Activated B cell treated with CpG ODN at 0.5 μM for 24 hours (primary cell): ENCODE measurements at regions not wholly inside any gene's neighbourhood (a gene's known extent, or its start where the extent isn't known, plus 50 kb on each side); places are given as distances from the start of the nearest gene placed in this dataset.

Experiments used
- ATAC-seq: fragments of 200-7000 bp; cut with Tn5 transposase; one replicate; pipeline ENCODE4 v1.10.0; 2021; ENCODE audit warnings: low read depth, mild to moderate bottlenecking, moderate library complexity
- CTCF ChIA-PET: fragments of 350-600 bp; sonication (Branson Sonifier 250); formaldehyde crosslinking; loops from one replicate; lab custom pipeline; 2021; ENCODE audit warnings: antibody characterized with exemption; lab: Charles Lee
- POLR2A ChIA-PET: fragments of 350-600 bp; sonication (Branson Sonifier 250); formaldehyde crosslinking; loops from one replicate; lab custom pipeline; 2021; ENCODE audit warnings: antibody characterized with exemption; lab: Charles Lee
- DNase-seq: peaks from one replicate; pipeline ENCODE4 v3.0.0; 2022
- H3K27ac Mint-ChIP-seq: one replicate; pipeline ENCODE4 v1.8.0; 2020; ENCODE audit warnings: mixed read lengths
- H3K27me3 Mint-ChIP-seq: one replicate; pipeline ENCODE4 v1.8.0; 2021; ENCODE audit warnings: mixed read lengths
- H3K36me3 Mint-ChIP-seq: one replicate; pipeline ENCODE4 v1.8.0; 2021; ENCODE audit warnings: low read depth, mixed read lengths
- H3K4me1 Mint-ChIP-seq: one replicate; pipeline ENCODE4 v1.8.0; 2021; ENCODE audit warnings: mixed read lengths
- H3K4me3 Mint-ChIP-seq: one replicate; pipeline ENCODE4 v1.8.0; 2020; ENCODE audit warnings: mild to moderate bottlenecking, mixed read lengths
- H3K9me3 Mint-ChIP-seq: one replicate; pipeline ENCODE4 v1.8.0; 2020; ENCODE audit warnings: mixed read lengths
- CTCF ChIP-seq: fragments of 200-600 bp; IDR thresholded peaks from one replicate; pipeline ENCODE4 v1.8.0; 2022; ENCODE audit warnings: antibody characterized with exemption, mild to moderate bottlenecking
- intact Hi-C: fragments of 100-400 bp; cut with micrococcal nuclease; formaldehyde crosslinking; loops from one replicate; pipeline ENCODE4 v1.15.1; 2024

GRCh38 chr1:182193908-182194550 lies 132.5 kb upstream of the ZNF648 start:
- Mint-ChIP-seq H3K4me3 (no peak overlapping the region), H3K27me3 (peaks cover 13% of the 10 kb centered on the region), H3K4me1 (no peaks in the 10 kb centered on the region), H3K36me3 (no peaks in the 10 kb centered on the region), H3K27ac (no peak overlapping the region), H3K9me3 (no peaks in the 10 kb centered on the region)
- ATAC-seq (no peak), DNase-seq (no peak)
- ChIA-PET CTCF (interaction anchor here (0.6 kb wide), 1 partner anchor 259 kb away, joined by 7 read pairs; no protein-coding TSS in a partner anchor), POLR2A (no interaction called here)
- intact Hi-C loops, result no loop called here
- TF ChIP-seq CTCF, result no peak

GRCh38 chr1:182192966-182193365 lies 131.5 kb upstream of the ZNF648 start:
- ChIA-PET POLR2A (no interaction called here), CTCF (no interaction called here)
- intact Hi-C loops, result no loop called here

GRCh38 chr1:182192215-182192614 lies 130.7 kb upstream of the ZNF648 start:
- peaks cover 13% of the 10 kb centered on the region for H3K27me3 Mint-ChIP-seq
- H3K4me1 Mint-ChIP-seq, result no peaks in the 10 kb centered on the region
- H3K4me3 Mint-ChIP-seq, result no peak overlapping the region
- no peak for DNase-seq
- H3K36me3 Mint-ChIP-seq, result no peaks in the 10 kb centered on the region
- TF ChIP-seq CTCF, result no peak
- ATAC-seq, result no peak
- POLR2A ChIA-PET, result no interaction called here
- H3K27ac Mint-ChIP-seq, result no peak overlapping the region
- intact Hi-C loops, result no loop called here
- CTCF ChIA-PET, result no interaction called here
- no peaks in the 10 kb centered on the region for H3K9me3 Mint-ChIP-seq

More at GRCh38 chr1:182192966-182193365, 131.5 kb upstream of the ZNF648 start:
- Mint-ChIP-seq H3K9me3 (no peaks in the 10 kb centered on the region), H3K27me3 (peaks cover 13% of the 10 kb centered on the region), H3K4me1 (no peaks in the 10 kb centered on the region), H3K36me3 (no peaks in the 10 kb centered on the region), H3K4me3 (no peak overlapping the region), H3K27ac (no peak overlapping the region)
- DNase-seq (no peak), ATAC-seq (no peak)
- TF ChIP-seq CTCF, result no peak

- DNase-seq (no peak), ATAC-seq (no peak)
- ChIA-PET CTCF (no interaction called here), POLR2A (no interaction called here)
- H3K36me3 Mint-ChIP-seq, result no peaks in the 10 kb centered on the region
- H3K9me3 Mint-ChIP-seq, result no peaks in the 10 kb centered on the region
- intact Hi-C loops, result no loop called here
- H3K4me3 Mint-ChIP-seq, result no peak overlapping the region
- H3K27ac Mint-ChIP-seq, result no peak overlapping the region
- no peak for TF ChIP-seq CTCF
- H3K4me1 Mint-ChIP-seq, result no peaks in the 10 kb centered on the region
- H3K27me3 Mint-ChIP-seq, result peaks cover 13% of the 10 kb centered on the region
These were observed 130.0 kb upstream of the ZNF648 start for GRCh38 chr1:182191381-182192115.

- Mint-ChIP-seq H3K9me3 (no peaks in the 10 kb centered on the region), H3K27ac (no peak overlapping the region), H3K36me3 (no peaks in the 10 kb centered on the region), H3K4me3 (no peak overlapping the region), H3K4me1 (no peaks in the 10 kb centered on the region), H3K27me3 (peaks cover 13% of the 10 kb centered on the region)
- TF ChIP-seq CTCF, result no peak
- intact Hi-C loops, result no loop called here
- ATAC-seq (no peak), DNase-seq (no peak)
- POLR2A ChIA-PET, result no interaction called here
- CTCF ChIA-PET, result no interaction called here
These were observed 128.1 kb upstream of the ZNF648 start for GRCh38 chr1:182189535-182190066.
